GM12875 (cell line): ENCODE measurements at regions not wholly inside any gene's neighbourhood (a gene's known extent, or its start where the extent isn't known, plus 50 kb on each side); places are given as distances from the start of the nearest gene placed in this dataset.

Experiments
- H3K4me3 ChIP-seq: one replicate; pipeline ENCODE4 v1.5.1; 2011; ENCODE audit warnings: low read depth, low read length, control low read depth
- TF ChIP-seq, protein P1 (sequence below): IDR thresholded peaks from 2 replicates; pipeline ENCODE4 v1.5.1; 2011; ENCODE audit warnings: low read depth, mild to moderate bottlenecking, control low read depth, inconsistent platforms, low read length, moderate library complexity, borderline replicate concordance; ENCODE audit not compliant: insufficient read depth

DNA sequence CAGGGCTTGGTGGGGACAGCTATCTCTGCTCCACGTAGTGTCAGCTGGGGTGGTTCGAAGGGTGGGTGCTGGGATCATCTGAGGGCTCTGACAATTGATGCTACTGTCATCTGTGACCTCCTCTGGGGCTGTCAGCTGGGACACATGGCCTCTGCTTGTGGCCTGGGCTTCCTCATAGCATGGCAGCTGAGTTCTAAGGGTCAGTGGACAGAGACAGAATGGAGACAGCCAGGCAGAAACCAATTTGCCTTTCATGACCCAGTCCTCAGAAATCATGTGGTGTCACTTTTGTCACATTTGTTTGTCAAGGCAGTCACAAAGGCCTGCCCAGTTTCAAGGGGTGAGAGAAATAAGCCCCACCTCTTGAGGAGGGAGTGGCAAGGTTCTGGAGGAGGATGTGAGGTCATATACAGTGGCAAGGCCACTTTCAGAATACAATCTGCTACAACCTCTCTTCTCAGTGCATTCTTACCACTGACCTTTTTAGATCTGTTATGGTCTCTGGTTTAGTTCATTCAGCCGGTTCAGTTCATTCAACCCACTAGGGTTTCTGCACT lies 103.6 kb upstream of the BCOR start:
- H3K4me3 ChIP-seq: no peak overlapping the region
- TF ChIP-seq, protein P1, sequence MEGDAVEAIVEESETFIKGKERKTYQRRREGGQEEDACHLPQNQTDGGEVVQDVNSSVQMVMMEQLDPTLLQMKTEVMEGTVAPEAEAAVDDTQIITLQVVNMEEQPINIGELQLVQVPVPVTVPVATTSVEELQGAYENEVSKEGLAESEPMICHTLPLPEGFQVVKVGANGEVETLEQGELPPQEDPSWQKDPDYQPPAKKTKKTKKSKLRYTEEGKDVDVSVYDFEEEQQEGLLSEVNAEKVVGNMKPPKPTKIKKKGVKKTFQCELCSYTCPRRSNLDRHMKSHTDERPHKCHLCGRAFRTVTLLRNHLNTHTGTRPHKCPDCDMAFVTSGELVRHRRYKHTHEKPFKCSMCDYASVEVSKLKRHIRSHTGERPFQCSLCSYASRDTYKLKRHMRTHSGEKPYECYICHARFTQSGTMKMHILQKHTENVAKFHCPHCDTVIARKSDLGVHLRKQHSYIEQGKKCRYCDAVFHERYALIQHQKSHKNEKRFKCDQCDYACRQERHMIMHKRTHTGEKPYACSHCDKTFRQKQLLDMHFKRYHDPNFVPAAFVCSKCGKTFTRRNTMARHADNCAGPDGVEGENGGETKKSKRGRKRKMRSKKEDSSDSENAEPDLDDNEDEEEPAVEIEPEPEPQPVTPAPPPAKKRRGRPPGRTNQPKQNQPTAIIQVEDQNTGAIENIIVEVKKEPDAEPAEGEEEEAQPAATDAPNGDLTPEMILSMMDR: no peak

DNA sequence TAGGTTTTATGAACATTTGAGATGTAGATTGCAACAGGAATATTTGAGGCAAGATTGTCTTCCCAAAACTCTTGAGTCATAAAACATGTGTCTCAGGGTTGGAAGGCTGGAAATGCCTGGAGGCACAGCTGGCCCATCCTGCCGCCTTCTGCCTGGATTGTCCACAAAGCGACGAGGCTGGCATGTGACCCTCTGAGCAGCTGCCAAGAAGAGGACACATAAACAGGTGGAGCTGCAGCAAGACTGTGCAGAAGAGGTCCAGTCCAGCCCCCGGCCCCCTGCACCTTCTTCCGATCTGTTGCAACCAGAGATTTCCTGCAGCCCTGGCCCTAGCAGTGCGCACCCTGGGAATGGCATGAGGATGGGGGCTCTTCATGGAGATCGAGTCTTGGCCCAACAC lies 101.9 kb upstream of the BCOR start:
- no peak overlapping the region for H3K4me3 ChIP-seq
- TF ChIP-seq, protein P1: no peak

DNA sequence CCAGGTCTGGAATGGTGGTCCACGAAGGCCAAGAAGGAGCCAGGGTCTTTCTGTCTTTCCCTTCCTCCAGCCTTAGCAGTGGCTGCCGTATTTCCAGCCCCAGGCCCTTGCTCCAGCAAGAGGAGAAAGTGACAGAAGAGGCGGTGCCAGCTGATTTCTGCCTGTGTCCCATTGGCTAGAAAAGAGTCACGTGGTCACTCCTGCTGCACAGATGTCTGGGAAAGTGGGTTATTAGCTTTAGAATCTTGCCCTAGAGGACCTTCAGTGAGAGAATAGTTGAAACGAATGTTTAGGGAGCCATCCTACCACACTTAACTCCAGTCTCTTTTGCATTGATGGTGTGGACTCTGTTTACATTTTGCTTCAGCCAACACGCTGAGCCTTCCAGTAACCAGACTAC lies 99.3 kb upstream of the BCOR start:
- TF ChIP-seq, protein P1: no peak
- no peak overlapping the region for H3K4me3 ChIP-seq

DNA sequence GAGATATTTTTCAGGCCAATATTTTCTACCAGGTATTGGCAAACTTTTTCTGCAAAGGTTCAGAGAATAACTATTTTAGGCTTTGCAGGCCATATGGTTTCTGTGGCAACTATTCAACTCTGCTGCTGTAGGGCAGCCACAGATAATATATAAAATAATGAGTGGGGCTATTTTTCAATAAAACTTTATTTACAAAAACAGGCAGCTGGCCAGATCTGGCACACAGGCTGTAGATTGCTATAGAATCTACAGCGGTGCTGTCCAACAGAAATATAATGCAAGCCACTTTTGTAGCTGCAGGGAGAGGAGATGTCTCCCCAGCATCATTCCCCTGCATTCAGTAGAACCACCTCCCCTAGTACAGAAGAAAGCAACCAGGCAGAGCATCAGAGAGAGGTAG lies 97.6 kb upstream of the BCOR start:
- H3K4me3 ChIP-seq: no peak overlapping the region
- TF ChIP-seq, protein P1: no peak

DNA sequence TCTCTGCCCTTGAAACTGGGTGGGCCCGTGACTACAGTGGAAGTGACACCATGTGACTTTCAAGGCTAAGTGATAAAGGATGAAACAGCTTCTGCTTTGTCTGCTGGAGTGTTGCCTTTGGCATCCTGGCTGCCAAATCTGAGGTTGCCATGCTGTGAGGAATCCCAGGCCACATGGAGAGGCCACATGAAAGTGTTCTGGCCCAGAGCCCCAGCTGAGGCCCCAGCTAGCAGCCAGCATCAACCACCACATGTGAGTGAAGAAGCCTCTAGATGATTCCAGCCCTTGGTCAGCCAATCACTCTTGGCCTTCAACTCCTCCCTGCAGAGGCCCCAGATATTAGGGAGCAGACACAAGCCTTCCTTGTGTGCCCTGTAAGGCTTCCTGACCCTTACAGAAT lies 94.4 kb upstream of the BCOR start:
- TF ChIP-seq, protein P1: no peak
- H3K4me3 ChIP-seq: no peak overlapping the region

DNA sequence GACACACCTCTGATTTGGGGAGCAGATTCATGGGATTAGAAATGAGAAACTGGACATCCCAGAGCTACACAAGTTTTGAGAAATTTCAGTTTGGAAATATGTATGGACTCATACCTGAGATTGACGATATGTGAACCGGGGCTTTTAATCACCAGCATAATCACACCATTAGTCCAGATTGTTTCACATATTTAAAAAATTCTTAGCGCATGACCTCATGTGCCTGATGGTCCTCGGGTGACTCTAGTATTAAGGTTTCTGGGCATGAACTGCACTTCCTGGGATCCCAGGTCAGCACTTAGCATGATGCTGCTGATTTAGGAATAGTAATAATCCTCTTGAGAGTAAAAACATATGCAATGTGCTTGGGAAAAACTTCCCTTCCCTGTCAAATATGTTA lies 91.9 kb upstream of the BCOR start:
- TF ChIP-seq, protein P1: no peak
- no peak overlapping the region for H3K4me3 ChIP-seq

DNA sequence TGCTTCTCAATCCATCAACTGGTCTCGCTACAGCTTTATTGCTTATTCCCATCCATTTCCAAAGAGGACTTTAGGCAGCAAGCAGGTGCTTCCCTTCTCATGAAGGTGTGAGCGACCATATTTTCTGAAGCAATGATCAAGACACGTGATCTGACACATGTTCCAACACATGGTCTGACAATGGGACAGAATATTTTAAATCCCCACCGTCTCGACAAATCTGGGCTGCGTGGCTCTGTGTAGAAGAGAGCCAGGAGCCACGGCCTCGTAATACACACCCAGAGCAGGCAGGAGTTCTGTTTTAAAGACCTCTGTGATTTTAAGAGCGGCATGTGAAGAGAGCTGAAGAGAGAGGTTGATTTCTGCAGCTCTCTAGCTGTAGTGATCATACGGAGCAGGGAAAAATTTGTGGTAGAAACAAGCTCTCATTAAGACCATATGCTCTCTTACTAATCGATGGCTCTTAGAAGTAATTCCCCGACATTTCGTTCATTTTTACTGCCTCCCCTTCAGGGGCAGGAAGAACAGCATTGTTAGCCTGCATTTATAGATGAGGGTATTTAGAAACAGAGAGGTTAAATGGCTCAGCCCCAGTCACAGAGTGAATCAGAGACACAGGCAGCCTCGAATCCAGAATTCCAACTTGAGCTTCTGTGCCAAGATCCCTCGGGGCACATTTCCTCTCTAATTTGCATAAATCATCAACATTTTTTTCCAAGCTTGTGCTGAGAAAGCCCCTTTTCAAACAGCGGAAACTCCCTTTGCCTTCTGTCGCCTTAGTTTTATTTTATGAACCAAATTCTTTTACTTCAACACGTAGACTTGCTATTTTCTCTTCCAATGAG lies 91.0 kb upstream of the BCOR start:
- H3K4me3 ChIP-seq: no peak overlapping the region
- TF ChIP-seq, protein P1: no peak
